Fibroblast of the conjunctiva (primary cell): ENCODE measurements at regions not wholly inside any gene's neighbourhood (a gene's known extent, or its start where the extent isn't known, plus 50 kb on each side); places are given as distances from the start of the nearest gene placed in this dataset.

Experiments
- DNase-seq: peaks from one replicate; pipeline ENCODE4 v3.0.0-alpha.2; 2010; ENCODE audit warnings: low read depth

- no peak for DNase-seq
Observed at GRCh38 chr1:58891347-58891746, 107.5 kb upstream of the JUN start.

- no peak for DNase-seq
Observed at GRCh38 chr1:58893257-58893869, 109.5 kb upstream of the JUN start.

- no peak for DNase-seq
Observed at GRCh38 chr1:58895082-58895481, 111.2 kb upstream of the JUN start.

- no peak for DNase-seq
Observed at GRCh38 chr1:58895559-58896145, 111.8 kb upstream of the JUN start.

- DNase-seq = no peak
Observed at GRCh38 chr1:58896246-58897183, 112.7 kb upstream of the JUN start.

- no peak for DNase-seq
Observed at GRCh38 chr1:58898739-58899586, 115.1 kb upstream of the JUN start.

- no peak for DNase-seq
Observed at GRCh38 chr1:58899587-58900271, 115.9 kb upstream of the JUN start.

GRCh38 chr1:58900396-58900795 is 116.5 kb upstream of the JUN start:
- no peak for DNase-seq

- DNase-seq = no peak
Observed at GRCh38 chr1:58901008-58901407, 117.2 kb upstream of the JUN start.

- DNase-seq = no peak
Observed at GRCh38 chr1:58902830-58903513, 119.1 kb upstream of the JUN start.

GRCh38 chr1:58903514-58904298 is 119.9 kb upstream of the JUN start:
- peak; percentile 87 for DNase-seq

- DNase-seq = no peak
Observed at GRCh38 chr1:58904299-58905125, 120.7 kb upstream of the JUN start.

- no peak for DNase-seq
Observed at GRCh38 chr1:58905126-58905490, 121.3 kb upstream of the JUN start.

- DNase-seq = no peak
Observed at GRCh38 chr1:58905628-58906221, 121.9 kb upstream of the JUN start.

- no peak for DNase-seq
Observed at GRCh38 chr1:58907398-58907797, 123.6 kb upstream of the JUN start.

GRCh38 chr1:58908561-58909560 is 125.0 kb upstream of the JUN start:
- DNase-seq = no peak

- DNase-seq = no peak
Observed at GRCh38 chr1:58909914-58910681, 126.3 kb upstream of the JUN start.
